ENCODE measurements at regions not wholly inside any gene's neighbourhood (a gene's known extent, or its start where the extent isn't known, plus 50 kb on each side); places are given as distances from the start of the nearest gene placed in this dataset.

DNA sequence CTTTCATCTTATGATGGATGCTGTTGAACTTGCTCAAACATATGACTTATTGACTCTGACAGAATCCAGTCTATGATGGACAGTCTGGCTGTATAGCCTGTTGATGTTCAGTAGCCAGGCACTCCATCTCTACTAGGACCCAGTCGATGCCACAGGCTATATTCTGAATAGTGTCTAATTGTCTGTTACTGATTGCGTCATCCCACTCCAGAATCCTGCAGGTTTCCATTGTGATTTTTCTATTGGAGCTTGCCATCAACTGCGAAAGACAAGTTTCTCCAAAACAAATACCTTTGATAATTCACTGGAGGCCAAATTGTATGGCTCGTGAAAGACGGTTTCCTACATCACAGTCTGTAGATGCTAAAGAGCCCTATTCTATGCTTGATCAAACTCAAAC is 481.7 kb upstream of the CHORDC1 start:
- Mint-ChIP-seq H3K27me3 (no peaks in the 10 kb centered on the region), H3K9me3 (ENCODE audit: insufficient read depth) (peaks cover 3% of the 10 kb centered on the region), H3K27ac (no peak overlapping the region), H3K4me3 (no peak overlapping the region), H3K4me1 (no peaks in the 10 kb centered on the region)
- Histone ChIP-seq H3K4me2 (replicated peaks; ENCODE audit: low read depth, low read length, poor library complexity, severe bottlenecking) (no peak overlapping the region), H3K27ac (ENCODE audit: low read length in 2 of 2) (no peak overlapping the region), H3K27me3 (replicated peaks in 1 of 4; ENCODE audit: control extremely low read depth in 1 of 4, control insufficient read depth in 3 of 4, insufficient read depth in 4 of 4, low read length in 3 of 4) (no peaks in the 10 kb centered on the region), H2AFZ (ENCODE audit: insufficient read depth, low read depth, low read length, poor library complexity, severe bottlenecking) (no peak overlapping the region), H3K9ac (ENCODE audit: low read length) (no peak overlapping the region), H3K4me3 (ENCODE audit: control extremely low read depth in 1 of 5, extremely low read depth in 1 of 5, insufficient read depth in 1 of 5, low read depth in 2 of 5, low read length in 4 of 5) (no peak overlapping the region), H4K20me1 (ENCODE audit: control insufficient read depth, insufficient read depth, low read length, poor library complexity, severe bottlenecking) (no peaks in the 10 kb centered on the region), H3K36me3 (replicated peaks in 1 of 2; ENCODE audit: control extremely low read depth in 1 of 2, control insufficient read depth in 1 of 2, extremely low read depth in 1 of 2, insufficient read depth in 2 of 2, low read length in 1 of 2) (no peaks in the 10 kb centered on the region), H3K79me2 (ENCODE audit: control insufficient read depth, insufficient read depth, low read length) (no peaks in the 10 kb centered on the region), H3K9me3 (ENCODE audit: control extremely low read depth in 1 of 3, control insufficient read depth in 2 of 3, insufficient read depth in 1 of 3, low read length in 2 of 3) (peaks cover 0 to 2% (median 0%) of the 10 kb centered on the region in 3 donors), H3K4me1 (ENCODE audit: control insufficient read depth in 2 of 2, insufficient read depth in 2 of 2, low read length in 2 of 2) (no peaks in the 10 kb centered on the region)
- DNase-seq (no peak), ATAC-seq (ENCODE audit: low read depth) (no peak)
- CTCF ChIA-PET, result no interaction called here
- intact Hi-C loops (cut with micrococcal nuclease), result no loop called here
- POLR2A ChIA-PET, result no interaction called here
- no peak for TF ChIP-seq EZH2 (IDR thresholded peaks at IDR 0.05; ENCODE audit: borderline replicate concordance, insufficient read depth, low read depth, low read length, poor library complexity, severe bottlenecking)
- TF ChIP-seq, protein P1, sequence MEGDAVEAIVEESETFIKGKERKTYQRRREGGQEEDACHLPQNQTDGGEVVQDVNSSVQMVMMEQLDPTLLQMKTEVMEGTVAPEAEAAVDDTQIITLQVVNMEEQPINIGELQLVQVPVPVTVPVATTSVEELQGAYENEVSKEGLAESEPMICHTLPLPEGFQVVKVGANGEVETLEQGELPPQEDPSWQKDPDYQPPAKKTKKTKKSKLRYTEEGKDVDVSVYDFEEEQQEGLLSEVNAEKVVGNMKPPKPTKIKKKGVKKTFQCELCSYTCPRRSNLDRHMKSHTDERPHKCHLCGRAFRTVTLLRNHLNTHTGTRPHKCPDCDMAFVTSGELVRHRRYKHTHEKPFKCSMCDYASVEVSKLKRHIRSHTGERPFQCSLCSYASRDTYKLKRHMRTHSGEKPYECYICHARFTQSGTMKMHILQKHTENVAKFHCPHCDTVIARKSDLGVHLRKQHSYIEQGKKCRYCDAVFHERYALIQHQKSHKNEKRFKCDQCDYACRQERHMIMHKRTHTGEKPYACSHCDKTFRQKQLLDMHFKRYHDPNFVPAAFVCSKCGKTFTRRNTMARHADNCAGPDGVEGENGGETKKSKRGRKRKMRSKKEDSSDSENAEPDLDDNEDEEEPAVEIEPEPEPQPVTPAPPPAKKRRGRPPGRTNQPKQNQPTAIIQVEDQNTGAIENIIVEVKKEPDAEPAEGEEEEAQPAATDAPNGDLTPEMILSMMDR (IDR thresholded peaks at IDR 0.05), result no peak
- 100% methylated on average over 1 of the region's 5 CpGs for WGBS (ENCODE audit: insufficient coverage)

DNA sequence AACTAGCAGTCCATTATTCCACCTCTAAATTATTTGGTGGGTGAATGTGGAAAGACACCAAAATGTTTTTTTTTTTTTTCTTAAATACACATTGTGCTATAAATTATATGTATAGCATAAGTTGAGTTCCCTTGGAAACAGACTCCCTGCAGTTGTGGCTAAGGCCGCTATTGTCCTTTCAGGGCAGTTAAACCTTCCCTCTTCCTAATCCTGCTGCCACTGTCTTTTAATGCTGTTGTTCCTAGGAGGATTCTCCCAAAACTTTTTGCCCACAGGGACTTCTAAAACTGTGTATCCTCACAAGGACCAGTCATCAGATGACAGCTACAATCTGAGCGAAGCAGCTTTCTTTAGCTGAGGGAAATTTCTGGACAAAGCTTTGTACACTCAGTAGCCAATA is 478.9 kb upstream of the CHORDC1 start:
- CTCF ChIA-PET, result no interaction called here
- intact Hi-C loops (cut with micrococcal nuclease), result no loop called here

More for the DNA sequence above, 478.9 kb upstream of the CHORDC1 start:
- Mint-ChIP-seq H3K4me1 (no peaks in the 10 kb centered on the region), H3K4me3 (no peak overlapping the region), H3K9me3 (ENCODE audit: insufficient read depth) (peaks cover 3% of the 10 kb centered on the region), H3K27ac (no peak overlapping the region), H3K27me3 (no peaks in the 10 kb centered on the region)
- Histone ChIP-seq H2AFZ (ENCODE audit: insufficient read depth, low read depth, low read length, poor library complexity, severe bottlenecking) (no peak overlapping the region), H3K9ac (ENCODE audit: low read length) (no peak overlapping the region), H3K79me2 (ENCODE audit: control insufficient read depth, insufficient read depth, low read length) (no peaks in the 10 kb centered on the region), H3K9me3 (ENCODE audit: control extremely low read depth in 1 of 3, control insufficient read depth in 2 of 3, insufficient read depth in 1 of 3, low read length in 2 of 3) (peaks cover 0 to 2% (median 0%) of the 10 kb centered on the region in 3 donors), H4K20me1 (ENCODE audit: control insufficient read depth, insufficient read depth, low read length, poor library complexity, severe bottlenecking) (no peaks in the 10 kb centered on the region), H3K36me3 (replicated peaks in 1 of 2; ENCODE audit: control extremely low read depth in 1 of 2, control insufficient read depth in 1 of 2, extremely low read depth in 1 of 2, insufficient read depth in 2 of 2, low read length in 1 of 2) (no peaks in the 10 kb centered on the region), H3K4me2 (replicated peaks; ENCODE audit: low read depth, low read length, poor library complexity, severe bottlenecking) (no peak overlapping the region), H3K4me3 (ENCODE audit: control extremely low read depth in 1 of 5, extremely low read depth in 1 of 5, insufficient read depth in 1 of 5, low read depth in 2 of 5, low read length in 4 of 5) (no peak overlapping the region), H3K27ac (ENCODE audit: low read length in 2 of 2) (no peak overlapping the region), H3K27me3 (replicated peaks in 1 of 4; ENCODE audit: control extremely low read depth in 1 of 4, control insufficient read depth in 3 of 4, insufficient read depth in 4 of 4, low read length in 3 of 4) (no peaks in the 10 kb centered on the region), H3K4me1 (ENCODE audit: control insufficient read depth in 2 of 2, insufficient read depth in 2 of 2, low read length in 2 of 2) (no peaks in the 10 kb centered on the region)
- ATAC-seq (ENCODE audit: low read depth), result no peak
- WGBS (ENCODE audit: insufficient coverage), result no CpG with 5 or more reads among the region's 2 CpGs
- POLR2A ChIA-PET, result no interaction called here
- TF ChIP-seq EZH2 (IDR thresholded peaks at IDR 0.05; ENCODE audit: borderline replicate concordance, insufficient read depth, low read depth, low read length, poor library complexity, severe bottlenecking), result no peak
- TF ChIP-seq, protein P1 (IDR thresholded peaks at IDR 0.05), result no peak
- DNase-seq, result no peak
